ENCODE measurements at regions not wholly inside any gene's neighbourhood (a gene's known extent, or its start where the extent isn't known, plus 50 kb on each side); places are given as distances from the start of the nearest gene placed in this dataset.

DNA sequence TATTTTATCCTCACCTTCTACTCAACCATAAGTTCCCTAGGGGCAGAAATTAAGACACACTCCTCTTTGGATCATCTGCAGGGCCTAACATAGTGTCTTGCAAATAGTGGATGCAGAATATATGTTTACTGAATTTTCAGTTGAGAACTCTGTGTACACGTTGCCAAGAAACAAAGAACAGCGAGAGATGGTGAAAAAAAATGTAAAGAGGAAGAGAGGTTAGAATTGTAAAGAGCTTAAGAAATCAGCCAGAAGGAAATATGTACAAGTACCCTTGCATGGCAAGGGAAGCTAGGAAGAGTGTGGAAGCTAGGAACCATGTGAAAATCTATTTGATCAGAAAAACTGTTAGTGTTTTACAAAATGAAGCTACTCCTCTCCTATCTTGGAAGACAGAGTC, 431.0 kb downstream of the SMARCA1 start:
- TF ChIP-seq, protein P1, sequence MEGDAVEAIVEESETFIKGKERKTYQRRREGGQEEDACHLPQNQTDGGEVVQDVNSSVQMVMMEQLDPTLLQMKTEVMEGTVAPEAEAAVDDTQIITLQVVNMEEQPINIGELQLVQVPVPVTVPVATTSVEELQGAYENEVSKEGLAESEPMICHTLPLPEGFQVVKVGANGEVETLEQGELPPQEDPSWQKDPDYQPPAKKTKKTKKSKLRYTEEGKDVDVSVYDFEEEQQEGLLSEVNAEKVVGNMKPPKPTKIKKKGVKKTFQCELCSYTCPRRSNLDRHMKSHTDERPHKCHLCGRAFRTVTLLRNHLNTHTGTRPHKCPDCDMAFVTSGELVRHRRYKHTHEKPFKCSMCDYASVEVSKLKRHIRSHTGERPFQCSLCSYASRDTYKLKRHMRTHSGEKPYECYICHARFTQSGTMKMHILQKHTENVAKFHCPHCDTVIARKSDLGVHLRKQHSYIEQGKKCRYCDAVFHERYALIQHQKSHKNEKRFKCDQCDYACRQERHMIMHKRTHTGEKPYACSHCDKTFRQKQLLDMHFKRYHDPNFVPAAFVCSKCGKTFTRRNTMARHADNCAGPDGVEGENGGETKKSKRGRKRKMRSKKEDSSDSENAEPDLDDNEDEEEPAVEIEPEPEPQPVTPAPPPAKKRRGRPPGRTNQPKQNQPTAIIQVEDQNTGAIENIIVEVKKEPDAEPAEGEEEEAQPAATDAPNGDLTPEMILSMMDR (conservative IDR thresholded peaks at IDR 0.05 in 1 of 2, IDR thresholded peaks at IDR 0.05 in 1 of 2; ENCODE audit: extremely low read depth in 1 of 2, insufficient read depth in 1 of 2, low read depth in 1 of 2, low read length in 2 of 2) = no peak
- TF ChIP-seq EZH2 (IDR thresholded peaks at IDR 0.05; ENCODE audit: borderline replicate concordance, low read length) = no peak
